ENCODE measurements at regions not wholly inside any gene's neighbourhood (a gene's known extent, or its start where the extent isn't known, plus 50 kb on each side); places are given as distances from the start of the nearest gene placed in this dataset.
"Not testable (repeated sequence)": the region's sequence is repeated elsewhere in the genome, so short reads cannot be mapped to it uniquely, and the experiment has no call there.

- no peak for DNase-seq
Observed at GRCh38 chr12:30329281-30329680, 366.4 kb downstream of the IPO8 start.

- DNase-seq = no peak
Observed at GRCh38 chr12:30323008-30323407, 372.7 kb downstream of the IPO8 start.

GRCh38 chr12:30320561-30320960, 375.1 kb downstream of the IPO8 start:
- no peak for DNase-seq

GRCh38 chr12:30314506-30315100, 381.1 kb downstream of the IPO8 start:
- DNase-seq = no peak

- no peak for DNase-seq
Observed at GRCh38 chr12:30308010-30308717, 387.5 kb downstream of the IPO8 start.

GRCh38 chr12:30304528-30304927, 391.1 kb downstream of the IPO8 start:
- DNase-seq = no peak

- DNase-seq = no peak
Observed at GRCh38 chr12:30301291-30301690, 394.4 kb downstream of the IPO8 start.

- DNase-seq = no peak
Observed at GRCh38 chr12:30296486-30296885, 399.2 kb downstream of the IPO8 start.

GRCh38 chr12:30286345-30286926, 409.2 kb downstream of the IPO8 start:
- DNase-seq = peak in 1 of 5 experiments; percentile 1

GRCh38 chr12:30278401-30278800, 417.3 kb downstream of the IPO8 start:
- no peak for DNase-seq

- not testable (repeated sequence) for DNase-seq
Observed at GRCh38 chr12:30272515-30272914, 423.2 kb downstream of the IPO8 start.

- no peak for DNase-seq
Observed at GRCh38 chr12:30269496-30269895, 426.2 kb downstream of the IPO8 start.

GRCh38 chr12:30268041-30268440, 427.6 kb downstream of the IPO8 start:
- DNase-seq = no peak

GRCh38 chr12:30263434-30263833, 432.2 kb downstream of the IPO8 start:
- no peak for DNase-seq

- DNase-seq = no peak
Observed at GRCh38 chr12:30257618-30258017, 438.1 kb downstream of the IPO8 start.

GRCh38 chr12:30251546-30251945, 444.1 kb downstream of the IPO8 start:
- no peak for DNase-seq

- no peak for DNase-seq
Observed at GRCh38 chr12:30243426-30243825, 452.2 kb downstream of the IPO8 start.

- DNase-seq = no peak
Observed at GRCh38 chr12:30219047-30219446, 435.3 kb upstream of the TMTC1 start.

- no peak for DNase-seq
Observed at GRCh38 chr12:30218073-30218472, 434.3 kb upstream of the TMTC1 start.

- DNase-seq = no peak
Observed at GRCh38 chr12:30213166-30213565, 429.4 kb upstream of the TMTC1 start.

GRCh38 chr12:30211743-30212142, 428.0 kb upstream of the TMTC1 start:
- no peak for DNase-seq

GRCh38 chr12:30203981-30204380, 420.2 kb upstream of the TMTC1 start:
- DNase-seq = no peak

GRCh38 chr12:30202521-30203254, 418.9 kb upstream of the TMTC1 start:
- no peak for DNase-seq

Data from T-helper 2 cell (primary cell).